GM18508 (cell line): ENCODE measurements at regions not wholly inside any gene's neighbourhood (a gene's known extent, or its start where the extent isn't known, plus 50 kb on each side); places are given as distances from the start of the nearest gene placed in this dataset.

Experiments
- ATAC-seq: cut with Tn5 transposase; IDR thresholded peaks from one replicate; pipeline ENCODE4 v1.9.1; 2021; ENCODE audit warnings: moderate number of reproducible peaks; ENCODE audit not compliant: insufficient read depth, unreplicated experiment

DNA sequence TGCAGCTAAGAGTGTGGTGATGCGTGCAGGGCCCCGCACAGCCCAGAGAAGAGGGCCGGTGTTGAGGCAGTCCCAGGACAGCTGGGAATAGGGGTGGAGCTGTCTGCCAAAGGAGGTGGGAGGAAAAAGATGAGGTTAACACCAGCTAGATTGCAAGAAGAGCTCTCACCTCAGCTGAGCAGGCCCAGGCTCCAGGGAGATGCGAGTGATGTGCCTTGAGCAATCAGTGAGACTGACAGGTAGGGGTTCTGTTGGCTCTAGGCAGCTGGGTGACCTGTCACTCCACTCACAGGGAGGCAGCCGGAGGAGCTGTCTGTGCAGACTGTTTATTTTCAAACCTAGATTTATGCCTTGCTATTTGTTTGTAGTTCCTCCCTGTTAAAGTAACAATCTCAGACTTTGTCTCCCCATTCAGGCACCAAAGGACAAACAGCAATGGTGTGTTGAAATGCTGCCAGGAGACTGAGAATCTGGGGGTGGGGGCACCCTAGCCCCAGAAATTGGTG, 205.1 kb upstream of the CXCL12 start:
- ATAC-seq, result no peak

DNA sequence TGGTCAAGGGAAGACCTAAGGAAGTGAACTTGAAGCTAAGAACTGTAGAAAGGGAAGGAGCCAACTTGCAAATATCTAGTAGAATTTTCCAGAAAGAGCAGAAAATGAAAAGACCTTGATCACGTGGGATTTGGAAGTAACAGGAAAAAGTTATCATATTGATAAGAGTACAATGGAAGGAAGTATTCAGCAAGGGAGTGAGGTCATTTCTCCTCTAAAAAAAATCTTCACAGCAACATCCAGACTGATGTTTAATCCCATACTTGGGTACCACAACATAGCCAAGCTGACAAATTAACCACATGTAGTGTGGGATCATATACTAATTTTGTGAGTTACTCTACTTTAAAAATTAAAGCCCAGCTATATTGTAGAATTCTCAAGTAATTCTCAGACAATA, 207.0 kb upstream of the CXCL12 start:
- no peak for ATAC-seq

DNA sequence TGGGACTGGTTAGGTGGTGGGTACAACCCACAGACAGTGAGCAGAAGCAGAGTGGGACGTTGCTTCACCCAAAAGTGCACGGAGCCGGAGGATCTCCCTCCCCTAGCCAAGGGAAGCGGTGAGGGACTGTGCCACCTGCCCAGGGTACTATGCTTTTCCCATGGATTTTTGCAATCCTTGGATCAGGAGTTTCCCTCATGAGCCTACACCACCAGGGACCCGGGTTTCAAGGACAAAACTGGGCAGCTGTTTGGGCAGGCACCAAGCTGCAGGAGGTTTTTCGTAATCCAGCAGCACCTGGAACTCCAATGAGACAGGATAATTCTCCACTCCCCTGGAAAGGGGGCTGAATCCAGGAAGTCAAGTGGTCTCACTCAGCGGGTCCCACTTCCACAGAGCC, 209.1 kb upstream of the CXCL12 start:
- no peak for ATAC-seq

DNA sequence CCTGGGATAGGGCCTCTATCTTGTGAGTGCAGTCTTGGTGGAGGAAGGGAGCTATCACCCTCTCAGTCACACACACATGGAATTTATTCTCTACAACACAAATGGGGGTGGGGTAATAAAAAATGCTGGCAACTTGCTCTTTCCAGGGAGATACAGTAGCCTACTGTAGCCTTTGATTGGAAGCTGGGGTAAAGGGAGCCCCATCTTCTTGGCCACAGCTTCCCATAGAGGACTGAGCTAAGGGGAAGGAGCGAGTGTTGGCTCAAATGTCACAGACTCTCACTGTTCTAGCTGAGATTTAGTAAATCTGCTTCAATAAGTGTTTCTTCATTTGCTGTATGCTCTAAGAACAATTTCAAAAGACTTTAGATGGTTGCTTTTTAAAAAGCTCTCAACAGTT, 222.2 kb upstream of the CXCL12 start:
- ATAC-seq, result no peak

DNA sequence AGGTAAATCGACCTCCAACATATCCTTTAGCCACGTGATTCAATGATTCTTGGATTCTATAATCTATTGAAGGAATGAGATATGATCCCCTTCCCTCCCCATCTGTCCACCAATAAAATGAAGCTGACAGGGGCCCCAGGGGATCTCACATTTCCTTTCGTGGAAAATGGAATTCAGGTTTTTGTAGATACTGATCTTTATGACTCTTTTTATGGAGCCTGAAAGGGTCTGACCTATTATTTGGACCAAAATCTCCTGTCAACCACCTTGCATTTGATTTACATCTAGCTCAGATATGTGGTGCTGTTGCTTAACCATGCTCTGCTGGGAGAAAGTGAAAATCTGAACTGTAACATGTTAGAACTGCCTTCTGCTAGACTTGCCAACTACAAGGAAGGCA, 234.0 kb upstream of the CXCL12 start:
- no peak for ATAC-seq

DNA sequence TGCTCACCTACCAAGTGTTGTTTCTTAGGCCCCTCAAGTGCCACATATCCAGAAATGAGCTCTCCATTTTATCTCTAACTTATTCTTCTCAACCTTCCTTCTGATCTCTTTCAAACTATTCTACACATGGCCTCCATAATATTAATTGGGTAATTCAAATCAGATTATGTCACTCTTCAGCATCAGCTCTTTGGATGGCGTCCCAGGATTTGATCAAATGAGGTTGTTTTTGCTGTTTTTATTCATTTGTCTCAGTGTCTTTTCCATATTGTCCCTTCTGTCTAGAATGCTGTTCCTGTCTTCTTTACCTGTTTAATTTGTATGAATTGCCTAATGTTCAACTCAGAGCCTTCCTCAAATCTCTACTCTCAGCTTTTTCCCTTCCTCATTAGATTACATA, 234.6 kb upstream of the CXCL12 start:
- no peak for ATAC-seq

DNA sequence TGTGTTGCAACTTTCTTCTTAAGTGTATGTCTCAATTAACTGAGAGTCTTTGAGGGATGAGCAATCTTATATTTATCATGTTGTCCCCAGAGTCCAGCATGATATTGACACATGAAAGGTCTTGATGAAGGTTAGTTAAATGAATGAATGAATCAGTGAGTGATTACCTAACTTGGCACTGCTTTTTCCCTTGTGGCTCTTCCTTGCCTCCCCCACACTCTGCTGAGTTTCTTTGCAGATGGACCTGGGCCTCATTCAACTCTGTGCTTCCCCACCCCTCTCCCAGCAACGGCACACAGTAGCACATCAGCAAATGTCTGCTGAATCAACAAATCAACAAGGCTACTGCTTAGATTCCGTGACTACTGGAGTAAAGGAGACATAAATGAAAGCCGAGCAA, 235.1 kb upstream of the CXCL12 start:
- ATAC-seq, result no peak

DNA sequence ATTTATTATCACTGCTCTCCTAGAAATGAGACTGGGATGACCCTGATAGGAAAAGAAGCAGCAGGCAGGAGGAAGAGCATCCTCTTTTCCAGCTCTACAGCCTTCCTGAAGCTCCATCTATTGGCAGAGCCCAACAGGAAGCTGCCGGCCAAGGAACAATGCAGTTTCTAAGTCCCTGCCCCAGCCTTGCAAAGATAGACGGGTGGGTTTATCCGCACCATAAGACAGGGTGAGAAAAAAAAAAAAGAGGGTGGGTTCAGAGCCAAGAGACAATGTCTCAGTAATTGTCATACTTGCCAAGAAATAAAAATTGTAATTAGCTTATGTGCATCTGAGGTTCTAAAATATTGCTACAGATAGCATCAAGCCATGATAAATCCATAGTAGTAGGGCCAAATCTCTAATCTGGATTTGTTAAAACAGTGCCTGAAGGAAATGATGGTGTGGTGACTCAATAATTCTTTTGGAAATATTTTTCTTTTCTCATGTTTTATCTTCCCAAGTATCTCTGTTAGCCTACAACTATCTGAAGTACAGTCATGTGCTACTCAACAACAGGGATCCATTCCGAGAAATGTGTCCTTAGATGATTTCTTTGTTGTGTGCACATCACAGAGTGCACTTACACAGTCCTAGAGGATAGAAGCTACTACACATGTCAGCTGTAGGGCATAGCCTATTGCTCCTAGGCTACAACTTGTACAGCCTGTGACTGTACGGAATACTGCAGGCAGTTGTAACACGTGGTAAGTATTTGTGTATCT, 242.9 kb upstream of the CXCL12 start:
- no peak for ATAC-seq

DNA sequence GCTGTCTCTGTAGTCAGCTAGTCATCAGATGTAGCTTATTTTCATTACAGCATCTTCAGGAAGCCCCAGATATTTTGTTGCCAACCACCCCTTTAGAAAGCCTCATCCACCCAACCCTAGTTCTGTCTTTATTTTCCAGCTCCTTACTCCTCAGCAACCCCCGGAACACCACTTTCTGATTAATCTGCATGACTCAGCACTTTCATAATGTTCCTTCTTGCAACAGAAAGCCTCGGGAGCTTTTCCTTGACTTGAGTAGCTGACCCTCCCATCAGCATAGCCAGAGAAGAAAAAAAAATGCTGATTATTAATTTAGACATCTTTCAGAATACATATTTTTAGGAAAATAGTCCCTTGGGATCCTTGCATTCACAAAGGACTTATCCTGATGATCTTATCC, 244.0 kb upstream of the CXCL12 start:
- ATAC-seq, result no peak

DNA sequence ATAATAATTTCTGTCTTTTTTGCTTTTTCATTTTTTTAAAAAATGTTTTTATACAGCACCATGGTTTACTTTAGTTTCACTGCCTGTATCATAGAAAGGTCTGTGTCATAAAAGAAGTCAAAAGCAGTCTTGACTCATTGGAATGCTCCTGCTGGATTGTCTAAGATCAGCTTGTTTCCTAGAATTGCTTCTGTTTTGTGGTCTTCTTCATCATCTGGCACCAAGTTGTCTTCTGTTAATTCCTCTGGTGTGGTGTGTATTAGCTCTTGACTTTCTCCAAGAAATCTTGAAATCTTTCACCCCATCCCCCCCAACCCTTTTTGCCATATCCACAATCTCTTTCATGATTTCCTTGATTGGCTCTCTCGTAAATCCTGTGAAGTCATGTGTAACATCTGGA, 250.3 kb upstream of the CXCL12 start:
- no peak for ATAC-seq

DNA sequence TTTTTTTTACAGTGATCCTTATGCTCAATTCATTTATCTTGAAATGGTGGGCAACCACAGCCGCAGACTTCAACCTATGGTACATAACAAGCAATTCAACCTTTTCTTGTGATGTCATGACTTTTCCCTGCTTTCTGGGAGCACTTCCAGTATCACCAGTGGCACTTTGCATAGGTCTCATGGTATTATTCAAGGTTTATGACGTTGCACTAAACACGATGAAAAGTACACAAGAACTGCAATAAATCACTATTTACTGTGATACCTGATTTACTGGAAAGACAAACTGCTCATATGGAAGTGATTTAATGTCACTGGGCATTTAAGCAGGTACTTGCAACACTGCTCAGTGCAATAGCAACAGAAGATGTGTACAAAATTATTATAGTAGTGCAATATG, 251.7 kb upstream of the CXCL12 start:
- ATAC-seq, result no peak

DNA sequence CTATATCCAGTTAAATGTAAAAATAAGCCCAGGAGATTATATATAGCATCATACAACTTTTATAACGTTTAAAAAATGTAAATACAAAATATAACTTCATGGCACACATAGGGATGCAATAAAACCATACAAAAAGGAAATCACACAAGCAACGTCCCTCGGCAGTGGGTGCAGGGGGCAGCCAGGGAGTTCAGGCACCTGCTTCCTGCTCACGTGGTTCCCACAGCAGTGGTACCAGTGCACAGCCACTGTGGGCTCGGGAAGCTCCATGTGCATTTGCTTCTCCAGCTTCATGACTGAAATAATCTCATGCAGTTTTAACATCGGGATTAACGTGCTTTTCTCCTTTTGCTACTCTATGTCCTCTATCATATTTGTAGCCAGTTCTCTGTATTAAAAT, 255.5 kb upstream of the CXCL12 start:
- ATAC-seq, result no peak

DNA sequence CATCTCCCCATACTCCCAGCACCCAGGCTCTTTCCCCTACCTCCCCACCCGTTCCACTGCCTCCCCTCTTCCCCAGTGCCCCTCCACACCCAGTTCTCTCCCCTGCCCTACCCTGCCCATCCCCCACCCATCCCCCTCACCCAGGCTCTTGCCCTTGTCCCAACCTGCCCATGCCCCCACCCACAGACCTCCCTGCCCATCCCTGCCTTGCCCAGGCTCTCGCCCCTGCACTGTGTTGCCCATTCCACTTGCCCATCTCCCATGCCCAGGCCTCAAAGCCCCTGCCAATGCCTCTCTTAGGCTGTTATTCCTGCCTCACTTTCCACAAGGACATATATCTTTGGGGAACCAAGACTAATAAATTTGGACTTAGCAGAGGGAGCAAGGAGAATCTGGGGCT, 262.6 kb upstream of the CXCL12 start:
- ATAC-seq, result no peak

DNA sequence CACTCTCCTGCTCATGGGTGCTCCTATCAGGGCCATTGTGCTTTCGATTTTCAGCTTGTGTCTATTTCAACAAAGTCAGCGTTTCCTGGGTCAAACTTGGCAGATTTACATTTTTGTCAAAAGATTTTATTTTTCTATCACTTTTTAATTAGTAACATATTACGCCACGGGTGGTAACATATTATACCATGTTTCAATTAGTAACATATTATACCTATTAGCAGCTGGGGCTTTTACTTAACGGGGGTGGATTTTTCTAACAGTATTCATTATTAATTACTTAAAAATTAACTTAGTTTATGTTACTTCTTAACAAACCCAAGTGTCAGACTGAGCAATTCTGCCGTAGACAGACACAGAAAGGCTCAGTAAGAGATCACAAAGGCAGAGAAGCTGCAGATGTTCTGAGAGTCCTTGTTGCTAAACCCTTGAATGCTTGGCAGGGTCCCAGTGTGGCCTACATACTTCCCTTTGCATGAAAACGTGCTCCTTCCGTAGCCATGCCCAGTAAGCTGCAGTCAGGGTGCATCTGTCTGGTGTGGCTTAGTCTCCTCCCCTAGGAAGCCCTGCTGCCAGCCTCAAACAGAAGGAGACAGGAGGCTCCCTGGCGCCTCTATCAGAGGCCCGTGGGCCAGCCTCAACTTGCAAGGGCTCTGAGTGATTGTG, 263.1 kb upstream of the CXCL12 start:
- peak; percentile 82 for ATAC-seq

DNA sequence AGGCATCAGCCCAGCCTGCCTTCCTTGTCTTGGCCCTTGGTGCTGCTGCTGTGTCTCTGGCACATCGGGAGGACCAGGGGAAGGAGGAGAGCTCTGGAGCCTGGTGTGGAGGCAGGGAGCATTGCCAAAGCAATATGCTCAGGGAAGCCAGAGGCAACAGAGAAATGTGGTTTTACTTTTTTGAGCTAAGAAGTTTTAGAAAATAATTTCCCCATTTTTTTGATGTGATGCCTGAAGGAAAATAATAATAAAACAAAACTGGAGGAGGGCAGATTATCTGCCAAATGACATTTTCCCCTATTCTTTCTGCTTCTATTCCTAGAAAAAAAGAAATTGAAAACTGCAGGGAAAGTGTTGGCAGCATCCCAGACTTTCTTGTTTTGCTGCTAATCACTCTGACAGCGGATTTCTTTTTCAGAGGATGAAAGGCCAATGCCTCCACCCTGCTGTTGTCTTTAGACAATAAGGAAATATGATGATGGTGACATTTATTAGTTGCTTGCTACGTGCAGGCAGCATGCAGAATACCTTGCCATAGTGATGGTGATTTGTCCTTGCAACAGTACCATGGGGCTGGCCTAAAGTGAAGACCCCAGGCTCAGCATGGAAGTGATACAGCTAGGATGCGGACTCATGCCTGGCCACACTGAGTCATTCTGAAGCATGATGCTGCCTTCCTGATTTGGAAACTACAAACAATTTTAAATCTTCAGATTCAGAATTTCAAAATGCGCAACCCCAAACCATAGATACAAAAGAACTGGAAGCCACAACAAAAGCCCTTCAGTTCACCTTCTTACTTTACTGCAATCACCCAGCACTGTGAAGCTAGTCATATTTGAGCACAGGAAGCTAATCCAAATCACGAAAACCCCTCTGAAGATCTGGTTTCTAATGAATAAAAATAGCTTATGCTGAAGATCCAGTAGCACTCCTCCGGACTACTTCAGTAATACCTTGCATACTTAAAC, 260.2 kb upstream of the TMEM72 start:
- ATAC-seq, result no peak

DNA sequence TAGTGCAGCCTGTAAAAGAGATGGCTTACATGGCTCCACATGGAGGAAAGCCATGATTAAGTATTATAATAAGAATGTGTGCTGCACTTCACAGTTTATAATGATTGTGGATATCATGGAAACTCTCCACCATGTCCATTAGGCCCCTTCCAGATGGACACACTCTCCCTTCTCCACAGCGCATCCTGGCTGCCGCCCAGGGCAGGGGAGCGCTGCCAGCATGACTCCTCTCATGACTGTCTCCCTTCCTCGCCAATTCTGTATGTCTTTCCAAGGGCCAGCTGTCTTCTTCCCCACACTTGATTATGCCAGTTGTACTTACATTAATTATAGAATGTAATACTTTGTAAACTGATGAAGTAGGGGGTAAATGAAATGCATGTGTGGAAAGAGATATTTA, 259.3 kb upstream of the TMEM72 start:
- ATAC-seq, result no peak

DNA sequence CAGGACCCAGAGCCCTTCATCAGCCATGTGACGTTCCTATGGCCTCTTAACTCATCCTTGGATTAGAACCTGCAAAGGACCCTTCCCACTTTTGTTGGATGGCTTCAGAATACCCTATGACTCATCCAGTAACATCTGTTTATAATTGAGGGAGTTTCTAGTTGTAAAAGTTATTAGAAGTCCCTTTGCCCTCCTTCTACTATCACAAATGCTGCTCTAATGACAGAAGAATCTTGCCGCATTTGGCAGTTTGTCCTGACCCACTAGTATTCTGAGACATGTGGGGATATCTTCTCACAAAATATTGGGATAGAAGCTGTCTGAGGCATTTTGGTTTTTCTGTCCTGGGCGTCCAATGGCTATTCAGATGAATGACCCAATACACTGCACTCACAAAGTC, 251.8 kb upstream of the TMEM72 start:
- no peak for ATAC-seq

DNA sequence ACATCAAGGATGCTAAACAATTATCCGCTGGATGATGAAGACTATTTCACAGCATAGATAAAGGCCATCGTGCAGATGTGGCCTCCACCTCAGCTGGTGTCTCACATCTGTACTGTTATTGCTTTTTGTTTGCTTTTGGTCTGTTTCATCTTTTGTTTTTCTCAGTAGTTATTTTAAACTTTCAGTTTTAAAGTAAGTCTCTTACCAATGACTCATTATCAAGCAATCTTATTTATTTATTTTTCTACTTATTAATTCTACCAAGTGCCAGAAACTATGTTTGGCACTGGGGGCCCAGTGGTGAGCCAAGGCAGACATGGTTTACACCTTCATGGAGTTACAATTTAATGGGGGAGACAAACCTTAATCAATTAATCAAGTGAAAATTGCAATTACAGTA, 250.9 kb upstream of the TMEM72 start:
- no peak for ATAC-seq

DNA sequence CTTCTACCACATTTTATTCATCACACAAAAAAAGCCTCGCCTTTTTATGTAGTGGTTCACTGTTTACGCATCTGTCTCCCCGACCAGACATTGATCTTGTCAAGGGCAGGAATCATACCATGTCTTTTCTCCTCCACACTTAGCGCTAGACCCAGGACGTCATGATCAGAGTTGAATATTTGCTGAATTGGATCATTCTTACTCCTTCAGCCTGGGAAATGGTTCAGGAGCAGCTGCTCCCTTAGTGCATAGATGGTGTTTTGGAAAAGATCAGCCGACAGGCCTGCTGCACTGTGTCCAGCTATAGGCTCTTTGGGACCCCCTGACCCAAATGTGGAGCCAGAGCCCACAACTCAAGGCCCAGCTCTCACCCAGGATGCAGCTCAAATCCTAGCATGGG, 249.1 kb upstream of the TMEM72 start:
- no peak for ATAC-seq

DNA sequence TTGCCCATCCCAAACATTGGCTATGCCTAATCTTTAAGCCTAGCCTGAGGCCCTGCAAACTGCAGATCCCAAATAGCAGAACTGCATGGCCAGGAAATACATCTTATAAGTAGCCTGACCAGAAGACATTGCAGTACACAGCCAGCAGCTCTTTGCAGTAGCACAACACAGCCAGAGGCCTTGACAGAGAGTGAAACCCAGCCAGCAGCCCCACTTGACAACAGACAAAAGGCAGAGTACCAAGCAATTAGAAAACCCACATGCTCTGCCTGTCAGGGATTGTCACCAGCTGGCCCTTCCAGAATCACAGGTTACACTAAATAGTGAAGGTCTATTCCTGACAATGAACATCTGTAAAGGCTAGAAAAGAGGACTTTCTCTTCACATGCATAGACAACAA, 242.8 kb upstream of the TMEM72 start:
- ATAC-seq, result no peak

DNA sequence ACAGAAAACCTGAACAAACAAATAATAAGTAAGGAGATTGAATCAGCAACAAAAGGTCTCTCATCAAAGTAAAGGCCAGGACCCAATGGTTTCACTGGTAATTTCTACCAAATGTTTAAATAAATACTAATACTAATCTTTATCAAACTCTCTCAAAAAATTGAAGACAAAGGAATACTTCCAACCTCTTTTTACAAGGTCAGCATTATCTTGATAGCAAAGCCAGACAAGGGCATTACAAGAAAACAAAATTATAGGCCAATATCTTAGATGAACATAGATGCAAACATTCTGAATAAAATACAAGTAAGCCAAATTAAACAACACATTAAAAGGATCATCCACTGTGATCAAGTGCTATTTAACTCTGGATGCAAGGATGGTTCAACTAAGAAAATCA, 239.8 kb upstream of the TMEM72 start:
- ATAC-seq, result no peak
